CD4-positive, alpha-beta T cell treated with Interleukin-12 subunit alpha and Interleukin-12 subunit beta, for 1 hour (primary cell): ENCODE measurements at regions not wholly inside any gene's neighbourhood (a gene's known extent, or its start where the extent isn't known, plus 50 kb on each side); places are given as distances from the start of the nearest gene placed in this dataset.

Source experiments
- DNase-seq: peaks from one replicate; pipeline ENCODE4 v3.0.0-alpha.2; 2020

DNA sequence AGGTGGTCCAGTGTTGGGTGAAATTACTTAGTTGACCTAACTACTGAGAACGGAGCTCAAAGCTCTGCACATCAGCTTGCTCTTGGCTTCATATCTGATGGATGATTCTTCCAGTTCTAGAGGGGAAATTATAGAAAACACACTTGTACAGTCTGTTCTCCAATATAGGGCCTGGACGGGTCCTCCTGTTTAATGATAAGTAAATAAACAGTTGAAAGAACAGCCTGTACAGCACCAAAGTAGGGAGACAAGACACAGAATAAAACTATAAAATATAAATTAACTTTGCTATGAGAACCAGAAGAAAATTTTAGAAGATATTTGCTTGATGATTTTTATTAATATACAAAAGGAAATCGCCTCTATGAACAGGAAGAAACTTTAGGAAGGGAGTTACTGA, 271.7 kb downstream of the STK31 start:
- DNase-seq: no peak

DNA sequence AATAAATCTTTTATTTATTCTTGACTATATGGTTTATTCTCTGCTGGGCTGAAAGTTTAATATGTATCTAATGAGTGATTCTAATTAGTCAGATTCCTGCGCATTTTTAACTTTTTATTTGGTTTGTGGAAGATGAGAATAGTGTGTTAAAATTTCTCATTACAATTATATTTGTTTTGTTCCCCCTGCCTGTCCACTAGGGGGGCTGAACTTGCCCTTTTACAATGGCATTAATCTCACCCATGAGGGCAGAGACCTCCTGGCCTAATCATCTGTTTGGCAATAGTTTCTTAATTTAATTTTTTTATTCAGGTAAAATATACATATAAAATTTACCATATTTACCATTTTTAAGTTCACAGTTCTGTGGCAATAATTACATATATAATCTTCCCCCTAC, 278.5 kb upstream of the NPY start:
- DNase-seq: no peak

DNA sequence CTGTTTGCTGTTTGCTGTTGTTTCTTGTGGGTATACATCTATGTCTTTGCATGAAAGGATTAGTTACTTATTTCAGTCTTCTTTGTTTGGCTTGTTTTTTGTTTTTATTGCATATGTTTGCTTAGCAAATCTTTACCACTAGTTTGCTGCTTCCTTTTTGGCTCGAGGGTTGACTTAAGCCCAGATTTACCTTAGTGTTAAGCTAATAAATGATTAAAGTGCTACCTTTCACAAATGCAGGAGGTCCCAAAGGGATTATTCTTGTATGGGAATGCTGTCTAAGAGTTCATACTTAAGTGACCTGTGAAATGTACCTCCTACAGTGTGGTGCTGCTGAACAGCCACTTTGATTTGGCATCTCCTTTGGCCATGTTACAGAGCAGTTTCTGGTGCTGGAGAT, 273.5 kb upstream of the NPY start:
- DNase-seq: no peak

DNA sequence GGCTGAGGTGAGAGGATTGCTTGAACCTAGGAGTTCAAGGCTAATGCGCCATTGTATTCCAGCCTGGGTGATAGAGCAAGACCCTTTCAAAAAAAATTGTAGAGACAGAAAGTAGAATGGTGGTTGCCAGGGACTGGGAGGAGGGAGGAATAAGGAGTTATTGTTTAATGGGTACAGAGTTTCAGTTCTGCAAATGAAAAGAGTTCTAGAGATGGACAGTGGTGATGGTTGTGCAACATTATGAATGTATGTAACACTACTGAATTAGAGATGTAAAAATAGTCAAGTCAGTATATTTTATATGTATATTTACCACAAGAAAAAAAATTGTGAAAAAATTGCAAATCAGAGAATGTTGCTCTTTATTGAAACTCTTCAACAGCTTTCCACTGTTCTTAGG, 266.5 kb upstream of the NPY start:
- no peak for DNase-seq

DNA sequence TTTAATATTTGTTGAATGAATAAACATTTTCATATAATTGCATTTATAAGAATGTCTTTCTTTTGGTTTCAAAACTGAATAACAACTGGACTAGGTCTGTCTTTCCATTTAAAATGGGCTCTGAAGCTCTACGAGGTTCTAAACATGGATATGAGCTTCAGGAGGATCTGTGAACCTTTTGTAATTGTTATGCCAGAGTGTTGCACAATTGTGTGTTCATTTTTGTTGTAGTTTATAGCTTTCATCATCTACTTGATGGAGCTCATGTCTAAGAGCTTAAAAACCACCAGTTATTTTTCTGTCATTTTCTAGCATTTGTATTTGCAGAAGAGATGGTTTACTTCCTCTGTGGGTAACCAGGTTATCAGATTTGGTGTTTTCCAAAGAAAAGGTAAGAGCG, 265.7 kb upstream of the NPY start:
- DNase-seq: no peak

DNA sequence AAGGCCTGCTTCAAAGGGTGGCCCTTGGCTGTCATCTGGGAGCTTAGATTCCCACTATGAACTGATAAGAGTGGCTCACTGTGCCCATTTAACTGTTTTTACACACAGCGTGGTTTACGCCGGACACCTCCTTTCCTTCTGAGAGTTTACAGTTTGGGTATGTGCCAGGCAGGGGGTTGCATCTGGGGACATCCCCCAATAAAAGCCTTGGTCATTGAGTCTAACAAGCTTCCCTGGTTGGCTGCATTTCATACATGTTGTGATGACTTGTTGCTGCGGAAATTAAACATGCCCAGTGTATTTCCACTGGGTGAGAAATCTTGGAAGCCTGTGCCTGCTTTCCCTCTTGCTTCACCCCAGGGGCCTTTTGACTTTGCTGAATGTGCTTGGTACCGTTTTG, 264.1 kb upstream of the NPY start:
- no peak for DNase-seq

DNA sequence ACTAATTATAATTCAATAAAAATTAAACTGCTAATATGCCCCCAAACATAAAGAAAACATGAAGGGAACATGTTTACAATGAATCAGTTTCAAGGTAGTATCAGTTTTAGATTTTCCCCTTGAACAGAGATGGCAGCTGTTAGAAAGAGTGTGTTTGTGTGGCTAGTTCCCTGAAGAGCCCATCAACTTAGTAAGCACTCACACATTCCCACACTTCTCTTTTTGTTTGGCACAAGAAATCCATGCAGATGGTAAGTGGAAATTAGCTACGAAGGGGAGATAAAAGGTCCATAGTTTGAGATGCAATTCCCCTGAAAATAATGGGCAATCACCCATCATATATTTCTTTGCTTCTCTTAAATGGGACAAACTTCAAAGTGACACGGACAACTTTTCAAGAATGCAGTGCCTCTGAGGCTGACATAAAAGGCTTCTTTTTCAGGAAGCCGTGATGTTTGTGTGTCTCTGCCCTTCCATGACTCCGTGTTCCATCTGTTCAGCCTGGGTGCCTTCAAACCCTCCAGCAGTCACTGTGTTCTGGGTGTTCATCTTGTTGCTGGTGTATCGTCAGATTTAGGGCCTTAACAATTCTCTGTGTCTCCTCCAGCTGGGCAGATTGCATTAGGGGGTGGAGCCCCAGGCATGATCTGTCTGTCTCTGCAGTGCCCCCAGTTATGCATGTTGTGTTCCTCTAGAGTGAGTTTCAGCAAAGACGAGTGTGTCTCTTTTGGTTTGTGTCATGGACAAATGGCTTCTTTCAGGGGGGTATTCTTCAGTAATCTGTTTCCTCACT, 259.5 kb upstream of the NPY start:
- DNase-seq: no peak

DNA sequence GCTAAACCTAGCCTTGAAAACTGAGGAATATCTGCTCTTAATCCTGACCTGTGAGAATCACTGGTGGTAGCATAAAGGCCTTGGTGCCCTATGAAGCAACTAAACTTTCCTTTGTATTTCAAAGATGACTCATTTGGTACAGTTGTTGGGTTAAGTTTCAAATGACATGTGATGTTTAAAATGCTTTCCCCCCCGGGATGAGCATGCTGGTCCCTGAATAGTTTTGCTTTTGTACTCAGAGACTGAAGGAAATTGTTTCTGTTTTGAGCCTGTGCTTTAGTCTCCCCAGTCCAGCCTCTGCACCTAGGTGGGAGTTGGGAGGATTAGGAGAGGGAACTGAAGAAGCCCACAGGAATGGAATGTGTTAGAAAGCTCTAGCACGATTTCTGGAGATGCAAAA, 258.9 kb upstream of the NPY start:
- no peak for DNase-seq

DNA sequence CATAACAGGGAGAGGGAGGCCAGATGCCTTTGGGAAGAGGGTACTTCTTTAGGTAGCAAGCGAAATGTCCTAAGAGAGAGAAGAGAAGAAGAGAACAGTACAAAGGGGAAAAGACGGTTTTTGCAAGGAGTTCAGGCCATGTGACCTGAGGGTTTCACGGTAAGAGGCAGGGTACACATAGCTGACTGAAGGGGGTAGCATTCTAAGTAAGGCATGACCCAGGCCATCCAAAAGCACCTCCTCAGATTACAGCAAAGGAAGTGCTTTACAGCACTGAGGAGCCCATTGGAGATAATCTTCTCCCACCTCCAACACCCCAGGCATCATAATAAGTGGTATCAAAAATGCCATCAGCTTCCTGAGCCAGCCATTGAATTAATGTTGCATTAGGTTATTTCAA, 258.2 kb upstream of the NPY start:
- no peak for DNase-seq

DNA sequence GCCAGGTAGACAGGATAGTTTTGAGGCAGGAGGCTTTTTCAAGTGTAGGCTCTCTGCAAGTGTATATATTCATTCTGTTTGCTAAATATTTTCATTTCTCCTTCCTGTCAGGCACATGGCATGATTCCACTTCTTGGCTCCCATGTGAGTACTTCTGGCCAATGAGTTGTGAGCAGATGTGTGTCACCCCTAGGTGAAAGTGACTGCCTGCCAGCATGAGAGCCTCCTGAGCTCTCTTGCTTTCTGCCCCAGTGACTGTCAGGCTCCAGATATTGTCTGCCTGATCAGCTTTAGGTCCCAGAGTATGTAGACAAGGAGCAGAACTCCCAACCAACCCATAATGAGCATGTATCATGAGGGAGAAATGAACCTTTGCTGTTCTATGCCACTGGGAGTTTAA, 257.6 kb upstream of the NPY start:
- DNase-seq: no peak

DNA sequence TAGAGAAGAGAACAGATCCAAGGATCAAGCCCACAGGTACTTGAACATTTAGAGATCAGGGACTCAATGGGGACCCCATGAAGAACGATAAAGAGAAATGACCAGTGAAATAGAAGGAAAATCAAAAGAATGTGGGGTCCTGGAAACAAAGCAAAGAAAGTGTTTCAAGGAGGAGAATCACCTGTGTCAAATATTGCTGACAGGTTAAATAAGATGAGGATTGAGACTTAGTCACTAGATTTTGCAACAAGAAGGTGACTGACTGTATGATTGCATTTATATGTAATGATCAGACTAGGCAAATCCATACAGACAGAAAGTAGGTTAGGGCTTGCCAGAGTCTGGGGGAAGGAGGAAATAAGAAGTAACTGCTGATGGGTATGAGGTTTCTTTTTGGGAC, 254.9 kb upstream of the NPY start:
- DNase-seq: no peak

DNA sequence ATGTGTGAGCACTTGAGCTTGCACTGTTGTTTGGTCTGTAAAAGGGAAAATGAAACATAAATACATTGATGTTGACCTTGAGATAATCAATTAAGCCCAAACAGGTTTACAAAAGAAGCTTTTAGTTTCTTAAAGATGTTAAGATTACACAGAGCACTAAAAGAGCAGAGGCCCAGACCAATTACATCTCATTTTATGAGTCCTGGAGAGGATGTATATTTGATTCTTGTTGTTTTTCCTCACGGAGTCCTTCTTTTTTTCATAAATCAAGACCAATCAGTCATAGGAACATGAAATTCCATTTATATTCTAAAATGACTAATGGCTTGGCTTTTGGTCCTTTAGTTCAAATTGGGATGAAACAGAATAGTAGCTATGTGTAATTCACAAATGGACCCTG, 249.7 kb upstream of the NPY start:
- DNase-seq: no peak

DNA sequence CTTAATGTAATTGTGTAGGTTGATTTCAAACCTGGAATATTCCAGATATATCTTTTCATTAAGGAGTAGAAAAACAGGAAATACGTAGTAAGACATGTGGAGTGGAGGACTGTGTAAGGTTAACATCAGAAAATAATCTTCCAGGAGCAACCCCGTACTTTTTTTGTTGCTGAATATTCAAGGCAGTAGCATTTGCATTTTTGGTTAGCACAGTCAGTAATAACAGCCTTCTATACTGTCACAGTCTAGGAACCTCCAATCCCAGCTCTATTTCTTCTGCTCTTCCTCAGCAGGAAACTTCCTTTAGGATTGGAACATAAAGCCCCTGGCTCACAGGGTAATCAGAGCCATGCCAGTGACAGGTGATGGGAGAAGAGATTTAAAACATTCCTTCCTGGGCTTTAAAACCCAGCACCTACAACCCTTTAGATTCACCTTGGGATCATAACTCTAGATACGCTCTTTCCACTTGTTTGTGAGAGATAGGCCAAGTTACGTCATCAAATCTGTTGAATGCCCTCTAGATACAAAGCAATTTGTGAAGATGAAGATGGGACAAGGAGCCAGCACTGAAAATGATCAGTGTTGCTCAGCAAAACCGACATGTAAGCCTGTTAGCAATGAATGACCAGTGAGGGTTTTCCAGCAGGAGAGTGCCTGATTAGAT, 248.5 kb upstream of the NPY start:
- no peak for DNase-seq

DNA sequence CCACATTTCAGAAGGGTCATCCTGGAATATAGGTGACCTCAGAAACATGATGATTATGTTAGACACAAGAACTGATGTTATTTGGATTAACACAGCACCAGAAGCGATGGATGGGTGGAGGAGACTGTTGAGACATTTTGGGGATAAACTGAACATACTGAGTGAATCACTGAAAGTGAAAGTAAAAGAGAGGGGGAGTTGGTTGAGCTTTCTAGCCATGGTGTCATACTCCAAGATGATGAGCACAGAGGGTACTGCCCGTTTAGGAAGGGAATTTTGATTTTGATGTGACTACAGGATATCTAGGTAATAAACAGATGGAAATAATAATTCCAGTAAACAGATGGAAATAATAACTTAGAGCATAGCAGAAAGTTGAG, 248.0 kb upstream of the NPY start:
- DNase-seq: no peak

DNA sequence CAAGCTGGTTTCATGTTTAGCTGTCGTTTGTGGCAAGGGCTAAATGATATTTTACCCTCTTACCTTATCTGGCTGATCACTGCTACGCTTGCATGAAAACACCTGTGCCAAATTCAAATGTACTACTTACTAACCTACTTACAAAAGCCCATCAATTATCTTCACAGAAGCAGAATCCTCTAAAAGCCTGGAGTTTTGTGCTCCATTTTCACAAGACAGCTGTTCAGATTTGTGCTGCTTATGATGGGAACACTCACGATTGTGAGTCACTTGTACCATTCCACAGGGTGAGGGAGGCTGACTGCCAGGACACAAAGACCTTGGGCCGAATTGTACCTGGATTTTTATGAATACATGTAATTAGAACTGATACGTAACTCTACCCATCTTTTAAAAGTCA, 245.0 kb upstream of the NPY start:
- DNase-seq: no peak

DNA sequence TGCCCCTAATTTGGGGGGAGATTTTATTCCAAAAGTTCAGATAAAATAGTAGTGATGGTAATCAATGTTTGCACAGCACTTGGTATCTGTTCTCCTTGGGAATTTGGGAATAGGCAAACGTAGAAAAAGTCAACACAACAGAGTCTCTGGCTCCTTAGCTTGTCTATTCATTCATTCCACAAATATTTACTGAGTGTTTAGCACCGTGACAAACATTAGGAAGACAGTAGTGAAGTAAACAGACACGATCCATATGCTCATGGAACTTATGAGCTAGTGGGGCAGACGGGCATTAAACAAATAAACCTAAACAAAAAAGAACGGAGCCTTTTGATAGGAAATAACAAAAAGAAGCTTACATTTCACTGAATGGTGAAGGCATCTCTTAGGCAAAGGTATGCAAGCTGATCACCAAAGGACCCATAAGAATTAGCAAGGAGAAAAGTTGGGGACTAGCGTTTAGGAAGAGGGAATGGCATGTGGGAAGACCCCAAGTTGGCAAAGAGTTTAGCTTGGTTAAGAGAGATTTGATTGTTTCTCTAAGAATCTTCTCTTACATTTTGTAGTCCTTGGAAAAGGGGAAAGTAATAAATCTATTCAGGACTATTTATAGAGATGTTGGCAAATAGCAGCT, 243.9 kb upstream of the NPY start:
- no peak for DNase-seq

DNA sequence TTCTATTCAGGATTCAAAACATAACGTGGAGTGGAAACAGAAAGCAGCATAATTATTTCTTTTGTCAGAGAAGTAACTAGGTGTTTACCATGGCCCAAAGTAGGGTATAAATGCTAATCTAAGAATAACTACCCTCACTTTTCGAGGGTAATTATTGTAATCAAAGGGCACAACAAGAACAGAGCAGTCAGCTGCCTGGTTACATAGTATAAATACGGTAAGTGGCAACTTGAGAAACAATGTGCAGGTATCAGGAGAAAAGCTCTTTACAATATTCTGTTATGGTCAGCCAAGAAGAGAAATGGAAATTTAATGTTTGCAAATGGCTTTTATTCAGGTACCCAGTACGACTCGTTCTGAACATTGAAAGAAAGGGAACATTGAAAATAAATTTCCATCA, 242.0 kb upstream of the NPY start:
- no peak for DNase-seq

DNA sequence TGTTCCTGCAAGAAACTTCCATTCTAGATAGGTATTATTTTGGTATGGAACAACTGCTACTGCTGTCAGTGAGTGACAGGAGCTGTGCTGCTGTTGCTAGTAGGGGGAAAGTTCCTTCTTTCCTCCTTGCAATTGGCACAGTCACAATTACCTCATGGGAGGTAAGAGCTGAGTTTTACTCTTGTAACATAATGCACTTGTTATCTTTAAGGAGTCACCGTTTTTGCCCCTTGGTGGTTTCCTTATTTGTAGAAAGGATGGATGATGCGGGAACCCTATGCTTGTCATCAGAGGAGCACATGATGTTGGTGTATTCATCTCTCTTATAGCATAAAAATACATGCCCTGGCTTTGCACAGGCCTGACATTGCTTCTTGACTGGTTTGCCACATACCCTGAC, 234.7 kb upstream of the NPY start:
- no peak for DNase-seq

DNA sequence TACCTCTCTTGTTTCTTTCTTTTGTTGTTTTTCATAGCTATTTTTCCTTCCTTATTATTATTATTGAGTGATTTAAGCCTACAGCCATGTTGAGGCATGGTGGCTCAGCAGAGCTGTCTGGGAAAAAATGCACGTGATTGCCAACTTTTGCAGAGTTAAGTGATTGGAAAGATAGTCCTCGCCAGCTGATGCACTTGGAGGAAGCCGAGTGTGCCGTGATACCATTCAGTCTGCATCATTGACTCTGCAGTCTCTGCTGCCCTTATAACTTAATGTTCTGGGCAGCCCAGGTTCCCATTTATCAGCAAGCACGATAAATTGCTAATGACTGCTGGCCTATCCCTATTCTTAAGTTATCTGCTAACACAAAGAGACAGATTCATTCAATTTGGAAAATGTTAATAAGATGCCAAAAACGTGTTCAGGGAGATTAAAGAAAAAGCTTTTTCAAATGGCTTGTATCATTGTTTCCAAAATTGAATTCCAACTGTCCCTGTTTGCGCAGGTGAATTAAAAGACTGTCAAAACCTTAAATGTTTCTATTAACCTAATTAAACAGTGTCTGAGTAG, 232.9 kb upstream of the NPY start:
- no peak for DNase-seq

DNA sequence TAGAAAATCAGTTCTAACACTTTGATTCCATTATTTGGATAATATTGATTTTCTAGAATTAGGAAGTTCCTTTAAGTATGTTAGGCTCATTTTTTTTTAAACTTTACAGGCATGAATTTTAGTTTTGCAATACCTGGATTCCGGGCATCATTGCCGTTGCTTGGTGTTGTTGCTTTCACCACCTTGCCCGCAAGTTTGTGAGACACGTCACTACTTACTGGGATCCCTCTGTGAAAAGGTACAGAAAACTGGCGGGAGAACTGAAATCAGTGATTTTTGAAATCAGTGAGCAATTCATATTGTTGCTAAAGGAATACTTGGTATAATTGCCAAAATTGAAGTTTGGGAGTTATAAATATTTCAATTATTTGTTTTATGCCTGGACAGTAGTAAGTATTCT, 232.3 kb upstream of the NPY start:
- no peak for DNase-seq

DNA sequence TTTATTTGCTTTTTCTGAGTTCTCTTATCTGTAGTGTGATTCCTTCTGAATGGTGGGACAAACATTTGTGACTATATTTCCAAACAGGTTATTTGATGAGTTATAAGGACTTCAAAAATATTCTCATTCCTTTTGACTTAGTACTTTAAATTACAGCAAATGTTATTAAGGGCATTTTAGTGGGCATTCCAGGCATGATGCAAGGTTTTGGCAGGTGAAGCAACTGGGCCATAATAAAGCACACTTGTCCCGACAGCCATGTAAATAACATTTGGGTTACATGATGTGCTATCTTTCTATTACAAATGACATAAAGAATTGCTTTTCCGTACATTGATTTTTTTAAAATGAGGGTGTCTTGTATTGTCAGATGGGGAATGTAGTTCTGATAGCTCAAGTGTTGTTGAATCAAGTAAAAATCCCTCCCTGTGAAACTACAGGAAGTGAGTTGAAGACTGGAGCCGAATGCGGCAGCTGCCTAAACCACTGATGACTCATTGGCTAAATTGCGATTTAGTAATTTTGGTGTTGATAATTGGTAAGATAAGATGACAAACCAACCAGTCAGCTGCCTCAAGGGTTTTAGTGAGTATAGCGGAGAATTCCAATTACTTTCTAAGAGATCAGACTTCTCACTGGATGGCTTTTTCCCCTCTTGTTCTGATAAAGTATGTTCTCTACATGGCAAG, 231.3 kb upstream of the NPY start:
- DNase-seq: no peak

DNA sequence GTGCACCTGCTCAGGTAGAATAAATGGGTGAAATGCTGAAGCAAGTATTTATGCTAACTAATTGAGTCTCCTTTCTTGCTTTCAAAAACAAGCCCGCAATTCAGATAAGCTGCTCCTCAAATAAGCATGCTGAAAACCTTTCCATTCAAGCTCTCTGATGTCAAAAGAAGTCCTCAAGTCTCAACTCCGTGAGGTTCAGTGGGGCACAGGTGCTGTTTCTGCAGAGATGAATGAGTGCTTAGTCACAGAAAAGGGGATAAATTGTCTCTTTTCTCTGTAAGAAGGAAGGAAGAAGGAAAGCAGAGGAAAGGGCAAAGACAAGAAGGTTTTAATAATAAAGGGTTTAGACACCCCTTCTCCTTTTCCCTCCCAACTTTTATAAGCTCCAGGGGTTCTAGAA, 229.8 kb upstream of the NPY start:
- DNase-seq: no peak

DNA sequence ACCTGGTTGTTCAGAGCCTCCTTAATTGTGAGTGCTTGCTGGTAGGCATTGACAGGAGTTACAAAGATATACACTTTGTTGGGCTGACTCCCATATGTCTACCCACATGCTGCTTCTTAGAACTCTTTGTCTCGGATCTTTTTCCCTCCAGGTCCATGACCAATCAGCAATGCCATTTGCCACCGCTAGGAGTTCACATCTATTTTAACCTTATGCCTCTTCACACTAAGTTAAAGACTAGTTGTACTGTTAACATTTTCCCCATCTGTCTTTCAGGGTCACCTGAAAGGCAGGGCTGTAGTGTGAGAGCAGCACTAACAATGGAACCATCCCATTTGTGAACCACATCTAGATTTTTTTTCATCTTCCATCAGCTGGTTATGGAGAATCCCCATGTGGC, 226.7 kb upstream of the NPY start:
- no peak for DNase-seq

DNA sequence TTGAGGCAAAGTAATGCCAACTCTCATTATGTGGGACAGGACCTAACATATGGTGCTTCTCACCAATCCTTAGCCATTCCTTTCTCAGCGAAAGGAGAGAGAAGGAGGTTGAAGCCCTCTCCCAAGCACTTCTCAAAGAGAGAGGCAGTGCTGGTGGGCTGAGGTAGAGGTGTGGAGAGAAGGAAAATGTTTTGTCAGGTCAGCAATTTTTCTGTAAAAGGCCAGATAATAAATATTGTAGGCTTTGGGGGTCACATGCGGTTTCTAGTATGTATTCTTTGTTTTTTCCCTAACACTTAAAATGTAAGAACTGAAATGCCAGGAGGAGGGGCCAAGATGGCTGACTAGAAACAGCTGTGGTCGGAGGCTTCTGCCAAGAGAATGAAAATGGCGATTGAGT, 225.0 kb upstream of the NPY start:
- no peak for DNase-seq
